HG03457 (cell line): ENCODE measurements at regions not wholly inside any gene's neighbourhood (a gene's known extent, or its start where the extent isn't known, plus 50 kb on each side); places are given as distances from the start of the nearest gene placed in this dataset.

Experiments
- ATAC-seq: cut with Tn5 transposase; IDR thresholded peaks from one replicate; pipeline ENCODE4 v1.9.1; 2021; ENCODE audit warnings: moderate number of reproducible peaks; ENCODE audit not compliant: unreplicated experiment

DNA sequence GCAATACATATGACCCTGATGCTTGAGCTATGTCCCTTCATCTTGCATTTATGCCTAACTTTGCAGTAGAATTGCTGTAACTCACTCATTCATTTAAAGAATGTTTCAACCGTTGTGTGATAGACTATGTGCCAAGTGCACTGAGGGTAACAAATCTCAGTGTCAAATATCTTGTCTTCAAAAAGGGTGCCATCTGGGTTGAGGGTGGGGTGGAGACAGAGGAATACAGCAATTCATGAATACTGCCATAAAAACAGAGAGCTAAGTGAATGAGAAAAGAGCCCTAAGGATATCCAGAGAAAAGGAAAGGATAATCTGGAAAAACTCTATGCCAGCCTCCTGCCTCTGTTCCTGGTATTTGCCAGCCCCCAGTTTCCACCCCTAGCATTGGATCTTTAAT is 1534.4 kb upstream of the PIK3C3 start:
- no peak for ATAC-seq

DNA sequence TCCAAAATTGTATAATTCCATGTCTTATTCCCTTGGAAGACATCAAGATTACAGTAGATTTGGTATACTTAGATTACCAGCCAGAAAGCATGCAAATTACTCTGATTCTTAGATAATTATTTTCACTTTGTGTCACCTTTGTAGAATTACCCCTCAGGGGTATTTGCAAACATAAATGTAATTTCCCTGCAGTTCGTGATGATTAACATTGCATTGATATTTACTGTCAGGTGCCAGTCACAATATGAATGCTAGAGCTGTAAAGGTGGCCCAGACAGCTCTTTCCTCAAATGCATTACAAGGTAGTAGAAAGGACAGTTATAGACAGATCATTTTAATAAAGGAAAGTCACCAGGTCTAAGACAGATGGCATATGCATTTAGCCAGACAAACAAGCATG is 1537.5 kb upstream of the PIK3C3 start:
- no peak for ATAC-seq

DNA sequence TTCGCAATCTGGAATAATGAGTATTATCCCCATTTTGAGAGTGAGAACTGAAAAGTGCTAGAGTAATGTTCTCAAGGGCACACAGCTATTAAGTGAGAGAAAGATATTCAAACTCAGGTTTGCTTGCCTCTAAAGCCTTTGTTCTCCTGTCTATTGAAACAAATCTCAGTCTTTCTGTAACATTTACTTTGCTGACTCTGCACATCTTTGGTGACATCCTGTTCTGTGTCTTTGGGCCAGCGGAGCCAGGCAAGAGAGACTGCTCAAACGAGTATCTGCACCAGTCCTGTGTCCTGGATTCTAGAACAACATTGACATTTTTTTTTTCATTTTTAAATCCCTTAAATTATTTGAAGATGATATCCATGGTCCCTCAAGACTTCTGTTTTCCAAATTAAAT is 1539.2 kb upstream of the PIK3C3 start:
- no peak for ATAC-seq

DNA sequence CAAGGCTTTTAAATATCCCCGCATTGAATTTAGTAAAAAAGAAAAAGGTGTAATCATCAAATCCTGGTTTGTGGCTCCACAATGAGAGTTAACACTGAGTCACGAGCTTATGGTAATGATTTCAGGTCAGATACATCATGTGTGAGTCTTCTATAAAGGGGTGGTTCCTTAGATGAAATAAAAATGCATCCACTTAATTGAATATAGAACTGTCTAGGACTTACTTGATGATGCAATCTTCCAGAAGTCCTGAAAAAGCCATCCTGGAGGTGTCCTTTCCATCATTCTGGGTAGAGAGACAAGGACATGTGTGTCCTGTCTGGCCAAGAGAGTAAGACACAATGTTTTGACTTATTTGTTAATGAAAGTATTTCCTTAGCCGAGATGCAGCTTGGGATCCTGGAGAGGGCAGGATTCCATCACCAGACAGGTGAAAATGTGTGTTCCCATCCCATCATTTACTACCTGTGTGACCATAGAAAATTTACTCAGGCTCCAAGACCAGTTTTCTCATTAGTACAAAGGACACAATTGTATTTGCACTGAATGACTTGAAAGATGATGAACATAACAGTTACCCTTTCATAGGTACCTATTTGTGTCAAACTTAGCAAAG is 1539.8 kb upstream of the PIK3C3 start:
- no peak for ATAC-seq

DNA sequence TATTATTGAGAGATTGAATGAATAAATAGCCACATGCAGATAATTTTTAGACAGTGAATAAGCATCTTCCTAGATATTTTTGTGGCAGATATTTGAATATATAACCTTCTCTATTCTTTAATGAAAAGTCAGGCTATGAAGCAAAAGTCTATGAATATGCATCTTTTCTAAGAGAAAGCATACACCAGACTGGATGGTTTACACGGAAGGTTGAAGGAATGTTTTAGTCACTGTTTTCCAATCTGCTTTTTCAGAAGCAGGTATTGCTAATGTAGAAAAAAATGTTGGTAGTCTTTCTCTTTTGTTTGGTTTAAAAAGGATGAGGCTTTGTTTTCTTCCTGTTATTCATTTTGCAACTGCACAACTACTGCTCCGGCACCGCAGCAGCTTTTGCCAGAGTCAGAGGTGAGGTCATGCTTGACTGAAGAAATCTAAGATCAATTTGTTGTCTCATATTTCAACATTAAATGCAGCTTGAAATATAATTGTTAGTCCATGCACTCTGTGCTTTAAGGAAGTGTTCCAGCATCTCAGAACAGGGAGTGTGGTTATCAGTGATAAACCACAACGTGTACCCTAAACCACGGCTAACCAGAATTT is 1540.8 kb upstream of the PIK3C3 start:
- ATAC-seq, result no peak

DNA sequence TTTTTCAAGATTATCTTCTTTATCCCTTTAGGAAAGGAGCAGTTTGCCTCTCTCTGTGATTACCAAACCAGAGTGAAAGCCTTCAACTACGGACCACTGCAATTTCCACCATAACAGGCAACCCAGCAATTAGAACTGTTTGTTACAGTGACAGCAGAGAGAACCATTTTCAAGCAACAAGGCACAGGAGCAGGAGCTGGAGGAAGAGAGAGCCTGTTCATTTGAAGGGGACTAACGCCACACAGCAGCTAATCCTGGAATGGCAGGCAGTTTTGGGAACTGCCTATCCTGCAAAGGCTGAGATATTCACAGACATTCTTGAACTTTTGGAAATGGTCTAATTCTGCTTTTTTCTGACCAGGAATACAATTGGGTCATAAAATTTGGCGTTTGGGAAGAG is 1541.9 kb upstream of the PIK3C3 start:
- ATAC-seq, result no peak

DNA sequence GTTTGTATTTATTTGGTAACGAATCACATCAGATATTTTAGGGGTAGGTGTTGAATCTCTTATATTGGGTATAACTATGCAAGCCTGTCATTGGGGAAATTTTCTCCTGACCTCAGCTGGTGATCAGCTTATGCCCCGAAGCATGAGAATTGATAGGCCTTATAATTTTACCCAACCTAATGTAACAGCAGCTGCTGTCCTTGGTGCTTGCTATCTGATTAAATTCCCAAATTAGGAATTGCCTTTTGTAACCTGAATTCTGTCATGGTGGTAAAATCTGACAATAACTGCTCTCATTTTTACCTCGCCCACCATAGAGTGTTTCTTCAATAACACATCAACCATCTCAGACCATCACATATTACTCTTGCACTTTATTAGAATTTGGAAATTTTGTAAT is 1542.6 kb upstream of the PIK3C3 start:
- ATAC-seq, result no peak

DNA sequence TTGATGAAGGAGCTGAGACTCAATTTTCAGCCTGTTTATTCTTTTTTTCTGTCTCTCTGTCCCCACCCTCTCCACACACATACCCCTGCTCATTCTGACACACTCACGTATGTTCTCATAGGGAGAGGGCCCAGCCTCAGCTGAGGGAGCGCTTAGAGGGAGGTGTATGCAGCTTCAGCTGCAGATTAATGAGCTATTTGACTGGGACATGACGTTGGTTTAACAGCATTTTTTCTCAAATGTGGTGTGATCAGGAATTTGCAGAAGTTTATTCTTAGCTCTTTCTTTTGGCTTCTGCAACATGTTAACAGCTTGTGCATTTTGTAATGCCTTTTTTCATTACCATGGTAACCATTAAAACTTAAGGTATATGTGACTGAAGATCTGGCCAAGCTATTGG is 1547.1 kb upstream of the PIK3C3 start:
- ATAC-seq, result no peak

DNA sequence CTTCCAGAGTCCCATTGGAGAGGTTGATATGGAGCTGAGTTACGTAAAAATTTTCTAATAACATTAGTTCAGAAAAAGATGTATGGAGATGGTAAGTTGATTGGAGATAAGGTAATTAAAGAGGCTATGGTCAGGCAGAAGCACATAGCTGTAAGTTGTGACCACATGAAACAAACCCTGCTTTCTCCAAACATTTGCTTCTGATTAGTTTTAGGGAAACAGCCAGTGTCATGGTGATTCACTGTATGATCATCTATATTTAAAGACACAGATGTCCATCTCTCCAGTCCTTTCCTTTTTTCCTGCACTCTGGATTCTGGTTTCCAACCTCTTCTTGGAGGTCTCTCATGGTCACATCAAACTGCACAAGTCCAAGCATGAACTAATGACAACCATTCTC is 1550.8 kb upstream of the PIK3C3 start:
- no peak for ATAC-seq

DNA sequence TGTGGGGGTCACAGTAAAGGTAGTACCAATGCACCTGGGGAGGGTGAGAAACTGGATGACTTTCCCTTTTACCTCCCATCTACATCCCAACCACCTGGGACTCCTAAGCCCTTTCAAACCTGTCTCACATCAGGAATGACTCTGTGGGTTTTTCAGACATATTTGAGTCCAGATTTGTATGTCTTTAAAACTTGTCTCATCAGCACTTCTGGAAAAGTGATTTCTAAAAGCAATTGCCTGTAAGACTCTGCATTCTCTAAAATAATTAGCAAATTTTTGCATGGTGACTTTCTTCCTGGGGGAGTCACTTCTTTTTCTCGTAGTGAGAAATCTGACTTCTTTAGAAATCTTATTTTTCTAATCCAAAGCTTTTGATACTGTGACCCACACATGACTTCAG is 1553.0 kb upstream of the PIK3C3 start:
- no peak for ATAC-seq

DNA sequence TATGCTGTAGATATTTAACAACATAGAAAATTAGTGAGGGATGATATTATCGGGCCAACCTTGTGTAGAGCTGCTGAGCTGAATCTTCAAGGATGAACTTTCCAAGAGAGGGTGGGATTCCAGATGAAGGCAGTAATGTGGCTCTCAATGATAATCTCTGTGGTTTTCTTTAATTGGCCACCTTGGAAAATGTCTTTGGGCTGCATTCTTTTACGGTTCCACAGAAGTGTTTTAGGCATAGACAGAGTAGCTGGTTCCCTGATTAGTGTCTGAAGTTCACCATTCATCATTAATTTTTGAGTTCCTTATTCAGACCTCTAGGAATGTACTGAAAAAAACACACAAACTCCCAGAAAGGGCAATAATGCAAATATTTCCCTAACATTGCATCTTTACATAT is 1566.9 kb upstream of the PIK3C3 start:
- no peak for ATAC-seq

DNA sequence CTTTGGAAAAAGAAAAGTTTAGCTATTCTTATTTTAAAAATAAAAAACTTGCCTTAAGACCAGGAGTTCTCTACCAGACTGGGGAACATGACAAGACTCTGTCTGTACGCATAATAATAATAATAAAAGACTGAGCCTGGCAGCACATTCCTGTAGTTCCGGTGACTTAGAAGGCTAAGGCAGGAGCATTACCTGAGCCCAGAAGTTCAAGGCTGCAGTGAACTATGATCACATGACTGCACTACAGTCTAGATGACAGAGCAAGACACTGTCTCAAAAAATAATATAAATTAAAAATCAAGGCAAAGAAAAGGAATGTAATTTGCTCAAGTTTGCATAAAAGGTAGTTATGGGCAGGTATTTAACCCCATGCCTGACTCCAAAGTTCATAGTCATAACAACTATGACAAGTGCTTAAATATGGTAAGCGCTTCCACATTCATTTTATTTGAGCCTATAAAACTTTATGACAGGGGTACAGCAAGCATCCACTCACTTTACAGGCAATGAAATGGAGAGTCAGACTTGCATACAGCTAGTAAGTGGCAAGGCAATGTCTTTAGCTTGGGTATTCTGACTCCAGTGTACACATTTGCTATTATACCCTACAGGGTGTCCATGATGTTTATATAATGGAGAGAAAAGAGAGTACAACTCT is 1567.8 kb upstream of the PIK3C3 start:
- ATAC-seq, result no peak

DNA sequence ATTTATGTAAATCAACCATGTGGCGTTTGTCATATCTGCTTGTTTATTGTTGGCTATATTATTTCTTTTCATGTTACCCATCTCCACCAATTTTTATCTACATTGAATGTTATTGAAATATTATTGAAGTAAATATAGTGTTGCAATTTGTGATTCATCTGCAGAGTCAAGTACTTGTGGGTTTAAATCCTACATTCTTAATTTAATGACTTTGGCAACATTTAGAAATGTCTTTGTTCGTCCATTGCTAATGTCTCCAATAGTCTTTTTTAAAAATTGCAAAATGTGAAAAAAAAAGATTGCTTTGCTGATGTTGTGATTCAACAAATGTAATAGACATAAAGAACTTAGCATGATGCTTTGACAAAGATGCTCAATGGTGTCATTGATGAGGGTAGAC is 1572.8 kb upstream of the PIK3C3 start:
- no peak for ATAC-seq

DNA sequence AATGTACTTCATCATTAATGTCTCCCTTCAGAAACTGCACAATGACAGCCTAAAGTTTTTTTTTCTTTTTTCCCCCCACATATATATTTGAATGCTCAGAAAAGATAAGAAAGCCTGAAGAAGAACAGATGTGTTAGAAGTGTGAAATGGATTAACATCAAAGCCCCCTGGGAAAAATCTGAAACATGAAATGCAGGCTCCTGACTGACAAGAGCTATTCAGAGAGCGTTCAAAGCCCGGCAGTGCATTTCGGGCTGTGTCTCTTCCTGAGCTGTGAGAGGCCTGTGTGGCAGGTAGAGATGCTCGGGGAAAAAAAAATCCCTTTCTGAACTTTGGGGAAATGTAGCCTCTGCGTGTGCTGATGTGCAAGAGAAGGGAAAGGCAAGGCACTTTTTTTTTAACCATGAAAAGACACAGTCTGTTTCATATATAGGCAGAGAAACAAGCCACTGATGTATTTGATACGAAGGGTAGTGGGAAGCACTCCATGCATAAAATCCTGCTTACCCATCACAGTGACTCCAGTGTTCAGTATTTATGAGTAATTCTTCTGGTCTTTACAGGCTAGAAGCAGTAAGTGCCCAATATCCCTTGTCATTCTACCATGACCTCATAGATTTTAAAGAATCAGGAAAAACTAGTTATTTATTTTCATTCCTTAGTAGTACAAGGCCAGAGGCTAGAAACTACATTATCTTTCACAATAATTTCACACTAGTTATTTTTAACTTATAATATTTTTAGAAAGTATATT is 1574.2 kb upstream of the PIK3C3 start:
- ATAC-seq, result no peak

DNA sequence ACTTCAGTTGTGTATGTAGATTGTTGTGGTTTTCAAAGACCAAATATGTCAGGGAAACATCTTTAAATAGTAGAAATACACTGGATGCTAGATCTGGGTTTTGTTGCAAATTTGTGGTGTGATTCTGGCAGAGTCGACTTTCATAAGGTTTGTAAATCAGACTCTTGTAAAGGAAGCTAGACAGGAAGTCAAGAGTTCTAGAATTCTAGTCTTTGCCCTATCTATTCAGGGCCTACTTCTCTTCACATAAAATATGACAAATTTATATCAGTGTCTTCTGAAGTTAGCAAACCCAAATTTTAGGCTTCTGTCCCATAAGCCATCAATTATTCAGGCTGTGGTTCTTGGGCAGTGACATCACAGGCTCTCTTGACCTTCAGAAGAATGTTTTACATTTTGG is 1579.2 kb upstream of the PIK3C3 start:
- ATAC-seq, result no peak

DNA sequence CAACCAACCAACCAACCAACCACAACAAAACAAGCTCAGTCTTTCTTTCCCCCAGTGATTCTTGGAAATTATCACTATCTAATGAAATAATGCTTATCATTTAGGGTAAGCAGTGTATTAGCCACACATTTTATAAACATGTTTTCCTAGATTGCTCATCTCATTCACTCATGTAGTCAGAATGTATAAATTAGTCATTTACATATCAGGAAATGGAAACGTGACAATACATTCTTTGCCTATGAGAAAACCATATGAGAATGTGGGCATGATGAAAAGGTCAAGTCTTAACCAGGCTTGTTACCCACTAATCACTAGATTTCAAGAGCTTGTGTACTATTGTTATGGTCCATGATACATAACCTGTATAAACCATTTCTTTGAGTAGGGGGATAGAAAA is 1583.4 kb upstream of the PIK3C3 start:
- ATAC-seq, result no peak

DNA sequence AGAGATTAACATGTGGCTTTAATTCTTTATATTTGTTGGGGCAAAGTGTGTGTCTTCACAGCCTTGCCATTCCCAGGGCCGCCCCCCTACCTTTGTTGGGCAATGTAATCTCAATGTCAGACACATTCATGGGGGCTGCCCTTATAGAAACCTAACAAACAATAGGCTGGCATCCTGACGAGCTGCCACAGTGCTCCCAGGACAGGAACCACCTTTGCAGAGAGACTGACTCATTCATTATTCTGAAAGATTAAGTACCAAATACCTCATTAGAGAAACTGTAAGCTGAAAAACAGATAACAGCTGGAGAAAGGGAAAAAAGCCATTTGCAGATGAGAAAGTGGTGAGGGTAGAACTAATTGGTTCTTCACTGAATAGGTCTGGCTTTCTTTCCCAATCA is 1587.5 kb upstream of the PIK3C3 start:
- ATAC-seq, result no peak

DNA sequence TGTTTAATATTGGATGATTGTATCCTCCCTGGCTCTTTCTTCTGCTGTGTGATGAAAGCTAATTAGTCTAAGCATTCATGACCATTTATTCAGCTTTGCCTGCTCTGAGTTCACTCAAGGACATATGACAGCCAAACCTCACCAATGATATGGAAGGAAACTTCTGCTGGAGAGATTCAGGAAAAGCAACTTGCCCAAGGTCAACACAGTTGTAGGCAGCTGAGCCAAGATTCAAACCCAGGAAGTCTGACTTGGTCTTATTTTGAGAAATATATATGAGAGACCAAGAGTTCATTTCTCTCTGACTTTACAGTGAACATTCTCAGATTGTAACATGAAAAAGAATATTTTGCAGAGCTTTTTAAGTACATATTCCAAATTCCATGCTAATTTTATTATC is 1588.5 kb upstream of the PIK3C3 start:
- no peak for ATAC-seq

DNA sequence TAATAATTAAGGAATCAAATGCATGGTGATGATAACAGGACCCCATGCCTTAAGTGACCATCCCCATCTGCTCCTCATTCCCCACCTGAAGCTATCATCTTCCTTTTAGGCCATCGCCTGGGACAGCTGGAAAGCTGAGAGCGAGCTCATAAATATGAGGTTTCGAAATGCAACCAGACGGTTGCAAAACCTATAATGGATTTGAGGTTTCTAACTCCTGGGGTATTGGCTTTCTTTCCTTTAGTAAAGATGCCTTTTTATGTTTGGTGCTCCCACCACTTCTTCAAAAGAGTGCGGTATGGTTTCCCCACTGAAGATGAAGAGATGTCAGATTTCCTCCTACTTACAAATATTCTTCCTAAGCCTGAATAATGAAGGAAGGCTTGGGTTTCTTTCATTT is 1589.5 kb upstream of the PIK3C3 start:
- no peak for ATAC-seq

DNA sequence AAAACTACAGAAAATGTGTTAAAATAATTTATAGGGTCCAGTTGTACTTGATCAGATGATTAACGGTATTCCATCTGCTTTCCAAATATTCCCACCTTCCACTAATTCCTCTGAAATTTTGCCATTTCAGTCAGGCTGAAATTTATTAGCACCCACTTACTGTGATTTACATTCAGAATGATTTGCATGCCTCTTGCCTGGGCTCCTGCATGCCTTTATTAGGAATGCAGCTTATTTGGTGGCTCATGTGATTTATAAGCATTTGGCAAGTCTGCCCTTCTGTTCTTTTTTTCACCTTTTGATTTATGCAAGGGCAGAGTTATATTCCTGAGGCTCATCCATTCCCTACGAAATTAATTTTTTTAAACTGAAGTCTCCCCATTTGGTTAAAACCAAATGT is 1594.5 kb upstream of the PIK3C3 start:
- no peak for ATAC-seq

DNA sequence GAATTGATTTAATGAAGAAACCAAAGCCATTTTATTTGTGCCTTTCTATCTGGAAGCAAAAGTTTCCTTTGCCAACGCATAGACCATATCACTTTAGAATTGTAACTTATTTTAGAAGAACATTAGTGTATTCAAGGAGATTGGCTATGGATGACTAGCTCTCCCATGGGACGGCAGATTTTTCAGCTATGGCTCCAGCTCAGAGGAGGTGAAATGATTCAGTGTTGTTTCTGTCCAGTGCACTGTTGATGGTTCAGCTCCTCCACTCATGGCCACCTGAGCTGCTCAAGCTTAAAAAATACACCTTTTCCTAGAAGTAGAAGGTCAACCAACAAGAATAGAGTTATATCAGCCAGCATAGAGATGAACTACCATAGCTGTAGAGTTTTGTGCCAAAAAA is 1597.5 kb upstream of the PIK3C3 start:
- ATAC-seq, result no peak

DNA sequence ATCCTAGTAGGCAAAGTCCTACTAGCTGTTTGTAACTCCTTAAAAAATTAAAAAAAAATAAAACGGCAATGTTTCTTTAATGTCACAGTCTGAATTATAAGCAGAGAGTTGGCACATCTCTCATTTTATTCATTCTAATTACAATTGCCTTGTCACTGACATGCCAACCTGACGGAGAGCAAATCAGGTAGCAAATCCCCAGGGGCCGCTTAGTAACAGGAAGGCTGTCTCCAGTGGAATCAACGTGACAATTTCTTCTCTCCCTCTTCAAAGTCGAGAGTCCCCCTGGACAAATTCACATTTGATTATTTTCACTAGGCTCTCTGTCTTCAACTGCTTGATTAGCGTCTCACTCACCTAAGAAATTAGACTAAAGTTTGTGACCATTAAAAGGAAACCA is 1598.9 kb upstream of the PIK3C3 start:
- no peak for ATAC-seq
